Ovary (tissue), 7 donors: ENCODE measurements at regions not wholly inside any gene's neighbourhood (a gene's known extent, or its start where the extent isn't known, plus 50 kb on each side); places are given as distances from the start of the nearest gene placed in this dataset.
"Not testable (repeated sequence)": the region's sequence is repeated elsewhere in the genome, so short reads cannot be mapped to it uniquely, and the experiment has no call there.

ENCODE experiments used
- DNase-seq, 5 donors: peaks; one replicate each; pipeline ENCODE4 v3.0.0-alpha.2; 2019 to 2020
- H3K27ac ChIP-seq, 2 donors: fragments of 200-600 bp; one replicate each; pipeline versions ENCODE4 v1.5.1 to v1.8.0; 2019 to 2022
- H3K27me3 ChIP-seq: fragments of 200-600 bp; one replicate; pipeline ENCODE4 v1.8.0; 2022
- H3K36me3 ChIP-seq: fragments of 200-600 bp; sonication (generic); one replicate; pipeline ENCODE4 v1.5.1; 2019
- H3K4me1 ChIP-seq: one replicate; pipeline ENCODE4 v1.8.1; 2013; ENCODE audit warnings: mild to moderate bottlenecking, moderate library complexity; ENCODE audit not compliant: insufficient read depth
- H3K4me3 ChIP-seq: fragments of 200-600 bp; sonication (generic); one replicate; pipeline ENCODE4 v1.5.1; 2017
- H3K9me3 ChIP-seq, 2 donors: fragments of 200-600 bp in 1 of 2; sonication (generic) in 1 of 2; one replicate each; pipeline versions ENCODE4 v1.5.1 to v1.8.1; 2013 to 2019; ENCODE audit warnings: mild to moderate bottlenecking in 1 of 2, moderate library complexity in 1 of 2
- CTCF ChIP-seq, 3 donors: fragments of 450-650 bp in 2 of 3; fragments of 200-600 bp in 1 of 3; IDR thresholded peaks; one replicate each; pipeline versions ENCODE4 v1.5.1 to v1.8.0; 2016 to 2022; ENCODE audit warnings: antibody characterized with exemption in 3 of 3, mild to moderate bottlenecking in 1 of 3
- EP300 ChIP-seq: sonication (generic); formaldehyde crosslinking; IDR thresholded peaks from one replicate; pipeline ENCODE4 v1.6.1; 2017; ENCODE audit warnings: antibody characterized with exemption
- POLR2A ChIP-seq: fragments of 450-650 bp; IDR thresholded peaks from one replicate; pipeline ENCODE4 v1.6.1; 2017; ENCODE audit warnings: antibody characterized with exemption, mild to moderate bottlenecking, moderate library complexity
- WGBS, 3 donors: extraction: QIAGEN DNeasy Blood & Tissue Kit in 1 of 3; methylation state at CpG; one replicate each; pipeline versions ENCODE4 v1.1.5 to v1.1.7; 2013 to 2017; 5-methylcytosine and 5-hydroxymethylcytosine counted together
- intact Hi-C, 4 donors: fragments of 100-400 bp; cut with DNase I; formaldehyde crosslinking; loops; one replicate each; pipeline versions ENCODE4 v1.11.0 to v1.15.1; 2022 to 2023
- donor health status: DM: no; HTN: no; CAD: no; lungs with moderate emphysema.
- donor health status: DM: no; HTN: no; CAD: no.
- donor health status: Bipolar disorder and iron deficiency.
- donor health status: DM: no; HTN: no; CAD: no.
- donor health status: DM: yes; HTN: yes; CAD: no.

- Histone ChIP-seq H3K4me3 (no peak overlapping the region), H3K27me3 (no peaks in the 10 kb centered on the region), H3K36me3 (no peaks in the 10 kb centered on the region), H3K9me3 (no peaks in the 10 kb centered on the region), H3K27ac (peak overlapping the region in 1 of 2 donors; percentile 52), H3K4me1 (peaks cover 7% of the 10 kb centered on the region)
- TF ChIP-seq CTCF (IDR thresholded peaks at IDR 0.05) = no peak
- TF ChIP-seq EP300 = no peak
- no peak for TF ChIP-seq POLR2A
- DNase-seq = no peak
- intact Hi-C loops = loop anchor here in 2 of 4 donors (5.0 to 10.0 kb wide), 2 partner anchors 206 to 314 kb away; partner anchors contain the start of gene PDZRN3 (in 1 of the 2)
- WGBS, 3 donors = 24 to 52% (median 31%) methylated on average over 3 of the region's 3 CpGs
These were observed 203.6 kb upstream of the PDZRN3 start for GRCh38 chr3:73828348-73828747.

- DNase-seq = no peak
- Histone ChIP-seq H3K4me3 (no peak overlapping the region), H3K27me3 (no peaks in the 10 kb centered on the region), H3K9me3 (no peaks in the 10 kb centered on the region), H3K27ac (peak overlapping the region in 1 of 2 donors; percentile 52), H3K4me1 (peaks cover 7% of the 10 kb centered on the region), H3K36me3 (no peaks in the 10 kb centered on the region)
- TF ChIP-seq POLR2A (no peak), EP300 (no peak), CTCF (IDR thresholded peaks at IDR 0.05) (no peak)
- 13 to 26% (median 17%) methylated on average over 2 of the region's 2 CpGs for WGBS, 3 donors
- intact Hi-C loops = loop anchor here in 2 of 4 donors (5.0 to 10.0 kb wide), 2 partner anchors 205 to 313 kb away; partner anchors contain the start of gene PDZRN3 (in 1 of the 2)
These were observed 203.0 kb upstream of the PDZRN3 start for GRCh38 chr3:73827725-73828211.

GRCh38 chr3:73827204-73827603, 202.5 kb upstream of the PDZRN3 start:
- intact Hi-C loops = loop anchor here in 2 of 4 donors (5.0 to 10.0 kb wide), 2 partner anchors 205 to 312 kb away; partner anchors contain the start of gene PDZRN3 (in 1 of the 2)
- H3K36me3 ChIP-seq = no peaks in the 10 kb centered on the region
- DNase-seq = no peak
- H3K4me3 ChIP-seq = no peak overlapping the region
- H3K4me1 ChIP-seq = peaks cover 7% of the 10 kb centered on the region
- H3K27ac ChIP-seq = peak overlapping the region in 1 of 2 donors; percentile 52
- 50 to 80% (median 66%) methylated on average over 2 of the region's 2 CpGs for WGBS, 3 donors
- H3K27me3 ChIP-seq = no peaks in the 10 kb centered on the region
- H3K9me3 ChIP-seq = no peaks in the 10 kb centered on the region
- TF ChIP-seq EP300 (no peak), POLR2A (no peak), CTCF (IDR thresholded peaks at IDR 0.05) (no peak)

- not testable (repeated sequence) for H3K4me1 ChIP-seq, H3K27ac ChIP-seq, H3K36me3 ChIP-seq, DNase-seq, H3K4me3 ChIP-seq, H3K27me3 ChIP-seq, H3K9me3 ChIP-seq
- intact Hi-C loops = loop anchor here in 1 of 4 donors (10.0 kb wide), 1 partner anchor 306 kb away; no protein-coding TSS in a partner anchor
These were observed 196.2 kb upstream of the PDZRN3 start for GRCh38 chr3:73820896-73821295.

- H3K4me3 ChIP-seq = no peak overlapping the region
- no peak for DNase-seq
- WGBS, 3 donors = 86 to 95% (median 91%) methylated on average over 1 of the region's 1 CpG
- no peaks in the 10 kb centered on the region for H3K27me3 ChIP-seq
- H3K9me3 ChIP-seq = no peaks in the 10 kb centered on the region
- H3K4me1 ChIP-seq = peaks cover 4% of the 10 kb centered on the region
- no peaks in the 10 kb centered on the region for H3K36me3 ChIP-seq
- TF ChIP-seq POLR2A (no peak), EP300 (no peak), CTCF (IDR thresholded peaks at IDR 0.05) (no peak)
- intact Hi-C loops = loop anchor here in 1 of 4 donors (10.0 kb wide), 1 partner anchor 306 kb away; no protein-coding TSS in a partner anchor
- H3K27ac ChIP-seq = no peak overlapping the region
These were observed 195.7 kb upstream of the PDZRN3 start for GRCh38 chr3:73820431-73820830.
